Central memory CD8-positive, alpha-beta T cell (primary cell): ENCODE measurements at regions not wholly inside any gene's neighbourhood (a gene's known extent, or its start where the extent isn't known, plus 50 kb on each side); places are given as distances from the start of the nearest gene placed in this dataset.

ENCODE experiments used
- ATAC-seq: fragments of 150-1000 bp; cut with Tn5 transposase; replicated peaks from 2 replicates; pipeline ENCODE4 v1.10.0; 2022; ENCODE audit warnings: mild to moderate bottlenecking, moderate FRiP score, moderate number of reproducible peaks; ENCODE audit not compliant: poor library complexity, severe bottlenecking; ENCODE audit errors: extremely low read depth
- DNase-seq, 2 donors: peaks; one replicate each; pipeline ENCODE4 v3.0.0; 2021; ENCODE audit warnings: low spot score in 2 of 2
- H3K27ac Mint-ChIP-seq: one replicate; pipeline ENCODE4 v1.8.0; 2022; ENCODE audit warnings: low read depth, mild to moderate bottlenecking, moderate library complexity, mixed read lengths
- H3K27me3 Mint-ChIP-seq: one replicate; pipeline ENCODE4 v1.8.0; 2022; ENCODE audit warnings: mixed read lengths
- H3K36me3 Mint-ChIP-seq: one replicate; pipeline ENCODE4 v1.8.0; 2022; ENCODE audit warnings: mild to moderate bottlenecking, moderate library complexity, mixed read lengths; ENCODE audit not compliant: insufficient read depth
- H3K4me1 Mint-ChIP-seq: one replicate; pipeline ENCODE4 v1.8.0; 2022; ENCODE audit warnings: mixed read lengths
- H3K4me3 Mint-ChIP-seq: one replicate; pipeline ENCODE4 v1.8.0; 2022; ENCODE audit warnings: mild to moderate bottlenecking, moderate library complexity, mixed read lengths
- H3K9me3 Mint-ChIP-seq: one replicate; pipeline ENCODE4 v1.8.0; 2022; ENCODE audit warnings: mixed read lengths

- Mint-ChIP-seq H3K4me1 (no peaks in the 10 kb centered on the region), H3K27ac (no peak overlapping the region), H3K9me3 (peaks cover 5% of the 10 kb centered on the region), H3K36me3 (no peaks in the 10 kb centered on the region), H3K27me3 (no peaks in the 10 kb centered on the region), H3K4me3 (no peak overlapping the region)
- DNase-seq, result no peak
- ATAC-seq, result no peak
These were observed 689.0 kb upstream of the SLITRK1 start for GRCh38 chr13:84571264-84571663.

GRCh38 chr13:84570831-84571230 lies 688.6 kb upstream of the SLITRK1 start:
- Mint-ChIP-seq H3K27me3 (no peaks in the 10 kb centered on the region), H3K4me3 (no peak overlapping the region), H3K36me3 (no peaks in the 10 kb centered on the region), H3K4me1 (no peaks in the 10 kb centered on the region), H3K9me3 (peaks cover 5% of the 10 kb centered on the region), H3K27ac (no peak overlapping the region)
- DNase-seq (no peak), ATAC-seq (no peak)

- no peaks in the 10 kb centered on the region for H3K27me3 Mint-ChIP-seq
- H3K4me3 Mint-ChIP-seq, result no peak overlapping the region
- no peak for ATAC-seq
- H3K9me3 Mint-ChIP-seq, result peaks cover 5% of the 10 kb centered on the region
- H3K36me3 Mint-ChIP-seq, result no peaks in the 10 kb centered on the region
- DNase-seq, result no peak
- H3K27ac Mint-ChIP-seq, result no peak overlapping the region
- no peaks in the 10 kb centered on the region for H3K4me1 Mint-ChIP-seq
These were observed 687.1 kb upstream of the SLITRK1 start for GRCh38 chr13:84569366-84569765.

- Mint-ChIP-seq H3K27me3 (no peaks in the 10 kb centered on the region), H3K27ac (no peak overlapping the region), H3K9me3 (peaks cover 5% of the 10 kb centered on the region), H3K36me3 (no peaks in the 10 kb centered on the region), H3K4me1 (no peaks in the 10 kb centered on the region), H3K4me3 (no peak overlapping the region)
- no peak for DNase-seq
- ATAC-seq, result no peak
These were observed 685.6 kb upstream of the SLITRK1 start for GRCh38 chr13:84567848-84568247.

GRCh38 chr13:84566780-84567179 lies 684.5 kb upstream of the SLITRK1 start:
- no peaks in the 10 kb centered on the region for H3K36me3 Mint-ChIP-seq

GRCh38 chr13:84563611-84564010 lies 681.3 kb upstream of the SLITRK1 start:
- no peaks in the 10 kb centered on the region for H3K27me3 Mint-ChIP-seq
- DNase-seq (no peak), ATAC-seq (no peak)
- H3K9me3 Mint-ChIP-seq, result peaks cover 5% of the 10 kb centered on the region
- no peak overlapping the region for H3K4me3 Mint-ChIP-seq
- H3K4me1 Mint-ChIP-seq, result no peaks in the 10 kb centered on the region
- no peaks in the 10 kb centered on the region for H3K36me3 Mint-ChIP-seq
- H3K27ac Mint-ChIP-seq, result no peak overlapping the region

More at GRCh38 chr13:84566780-84567179, 684.5 kb upstream of the SLITRK1 start:
- no peak for DNase-seq
- Mint-ChIP-seq H3K27me3 (no peaks in the 10 kb centered on the region), H3K9me3 (peaks cover 5% of the 10 kb centered on the region), H3K27ac (no peak overlapping the region), H3K4me3 (no peak overlapping the region), H3K4me1 (no peaks in the 10 kb centered on the region)
- ATAC-seq, result no peak

GRCh38 chr13:84553227-84553626 lies 671.0 kb upstream of the SLITRK1 start:
- H3K9me3 Mint-ChIP-seq, result peaks cover 21% of the 10 kb centered on the region
- no peaks in the 10 kb centered on the region for H3K4me1 Mint-ChIP-seq
- no peak overlapping the region for H3K27ac Mint-ChIP-seq
- ATAC-seq (no peak), DNase-seq (no peak)
- no peaks in the 10 kb centered on the region for H3K36me3 Mint-ChIP-seq
- no peak overlapping the region for H3K4me3 Mint-ChIP-seq
- no peaks in the 10 kb centered on the region for H3K27me3 Mint-ChIP-seq

GRCh38 chr13:84543962-84544361 lies 661.7 kb upstream of the SLITRK1 start:
- no peak for DNase-seq
- no peak overlapping the region for H3K4me3 Mint-ChIP-seq
- H3K27ac Mint-ChIP-seq, result no peak overlapping the region
- no peaks in the 10 kb centered on the region for H3K4me1 Mint-ChIP-seq
- H3K9me3 Mint-ChIP-seq, result no peaks in the 10 kb centered on the region
- H3K36me3 Mint-ChIP-seq, result no peaks in the 10 kb centered on the region
- no peaks in the 10 kb centered on the region for H3K27me3 Mint-ChIP-seq
- ATAC-seq, result no peak

GRCh38 chr13:84542348-84542747 lies 660.1 kb upstream of the SLITRK1 start:
- DNase-seq (no peak), ATAC-seq (no peak)
- H3K27ac Mint-ChIP-seq, result no peak overlapping the region
- H3K4me3 Mint-ChIP-seq, result no peak overlapping the region
- no peaks in the 10 kb centered on the region for H3K4me1 Mint-ChIP-seq
- no peaks in the 10 kb centered on the region for H3K27me3 Mint-ChIP-seq
- no peaks in the 10 kb centered on the region for H3K36me3 Mint-ChIP-seq
- no peaks in the 10 kb centered on the region for H3K9me3 Mint-ChIP-seq

- no peak overlapping the region for H3K4me3 Mint-ChIP-seq
- H3K36me3 Mint-ChIP-seq, result no peaks in the 10 kb centered on the region
- no peaks in the 10 kb centered on the region for H3K27me3 Mint-ChIP-seq
- no peaks in the 10 kb centered on the region for H3K9me3 Mint-ChIP-seq
- ATAC-seq, result no peak
- no peaks in the 10 kb centered on the region for H3K4me1 Mint-ChIP-seq
- no peak overlapping the region for H3K27ac Mint-ChIP-seq
- DNase-seq, result no peak
These were observed 654.6 kb upstream of the SLITRK1 start for GRCh38 chr13:84536906-84537305.

- Mint-ChIP-seq H3K27ac (no peak overlapping the region), H3K9me3 (no peaks in the 10 kb centered on the region), H3K4me3 (no peak overlapping the region), H3K36me3 (peaks cover 1% of the 10 kb centered on the region), H3K27me3 (no peaks in the 10 kb centered on the region), H3K4me1 (no peaks in the 10 kb centered on the region)
- DNase-seq (no peak), ATAC-seq (no peak)
These were observed 646.3 kb upstream of the SLITRK1 start for GRCh38 chr13:84528408-84529070.

- no peaks in the 10 kb centered on the region for H3K4me1 Mint-ChIP-seq
- DNase-seq (no peak), ATAC-seq (no peak)
- peaks cover 1% of the 10 kb centered on the region for H3K36me3 Mint-ChIP-seq
- H3K4me3 Mint-ChIP-seq, result no peak overlapping the region
- no peaks in the 10 kb centered on the region for H3K9me3 Mint-ChIP-seq
- no peak overlapping the region for H3K27ac Mint-ChIP-seq
- H3K27me3 Mint-ChIP-seq, result no peaks in the 10 kb centered on the region
These were observed 643.6 kb upstream of the SLITRK1 start for GRCh38 chr13:84525865-84526264.

- Mint-ChIP-seq H3K36me3 (peaks cover 1% of the 10 kb centered on the region), H3K27me3 (no peaks in the 10 kb centered on the region), H3K9me3 (no peaks in the 10 kb centered on the region), H3K4me3 (no peak overlapping the region), H3K27ac (no peak overlapping the region), H3K4me1 (no peaks in the 10 kb centered on the region)
- ATAC-seq (no peak), DNase-seq (no peak)
These were observed 642.3 kb upstream of the SLITRK1 start for GRCh38 chr13:84524586-84524985.
